IMR-90 (cell line): ENCODE measurements at regions not wholly inside any gene's neighbourhood (a gene's known extent, or its start where the extent isn't known, plus 50 kb on each side); places are given as distances from the start of the nearest gene placed in this dataset.

Experiments
- ATAC-seq: fragments of 200-7000 bp; cut with Tn5 transposase; 2 replicates; pipeline ENCODE4 v1.9.1; 2020; ENCODE audit warnings: low read depth, mild to moderate bottlenecking, moderate library complexity
- BruUV-seq: library from RNA; stranded (reverse); fragments of 400-500 nt; replicated peaks from 2 replicates; lab custom pipeline; 2021; lab: Mats Ljungman, UMichigan
- CTCF ChIA-PET: fragments of 300-600 bp; formaldehyde crosslinking; extraction: SDS; loops from one replicate; lab custom pipeline; 2021; ENCODE audit warnings: antibody characterized with exemption; lab: Yijun Ruan, JAX
- POLR2A ChIA-PET: fragments of 300-600 bp; sonication (Branson Sonifier 250); formaldehyde crosslinking; loops from one replicate; lab custom pipeline; 2022; ENCODE audit warnings: antibody characterized with exemption; ENCODE audit not compliant: unreplicated experiment; lab: Charles Lee
- DNase-seq: peaks from one replicate; pipeline ENCODE4 v3.0.0; 2013
- H2AFZ ChIP-seq: replicated peaks from 2 replicates; pipeline ENCODE3; 2013; ENCODE audit warnings: low read length, mild to moderate bottlenecking; ENCODE audit not compliant: poor library complexity
- H2AK5ac ChIP-seq: 2 replicates; pipeline ENCODE4 v1.6.1; 2013; ENCODE audit warnings: low read depth, low read length, inconsistent platforms
- H2AK9ac ChIP-seq: replicated peaks from 2 replicates; pipeline ENCODE3; 2013; ENCODE audit warnings: mild to moderate bottlenecking, low read depth, low read length, moderate library complexity; ENCODE audit not compliant: poor library complexity
- H2BK120ac ChIP-seq: 2 replicates; pipeline ENCODE4 v1.6.1; 2013; ENCODE audit warnings: low read depth, low read length, inconsistent platforms
- H2BK15ac ChIP-seq: 3 replicates; pipeline ENCODE4 v1.6.1; 2013; ENCODE audit warnings: low read depth, low read length, inconsistent platforms
- H2BK20ac ChIP-seq: 2 replicates; pipeline ENCODE4 v1.6.1; 2013; ENCODE audit warnings: low read depth, mild to moderate bottlenecking, inconsistent platforms, low read length, moderate library complexity
- H2BK5ac ChIP-seq: 2 replicates; pipeline ENCODE4 v1.6.1; 2013; ENCODE audit warnings: mild to moderate bottlenecking, low read depth, low read length, inconsistent platforms; ENCODE audit not compliant: poor library complexity, severe bottlenecking
- H3K14ac ChIP-seq: replicated peaks from 2 replicates; pipeline ENCODE4 v1.6.1; 2013; ENCODE audit warnings: low read depth, low read length, inconsistent platforms
- H3K18ac ChIP-seq: 2 replicates; pipeline ENCODE4 v1.6.1; 2013; ENCODE audit warnings: low read depth, low read length, control low read depth
- H3K23ac ChIP-seq: 2 replicates; pipeline ENCODE4 v1.6.1; 2013; ENCODE audit warnings: low read depth, low read length, inconsistent platforms
- H3K27ac ChIP-seq: 2 replicates; pipeline ENCODE4 v1.5.1; 2013; ENCODE audit warnings: mild to moderate bottlenecking, control low read depth, low read length; ENCODE audit not compliant: insufficient read depth
- H3K27me3 ChIP-seq: 2 replicates; pipeline ENCODE4 v1.6.1; 2013; ENCODE audit warnings: low read length; ENCODE audit not compliant: control insufficient read depth, insufficient read depth
- H3K36me3 ChIP-seq: 2 replicates; pipeline ENCODE4 v1.6.1; 2013; ENCODE audit warnings: low read length, mixed read lengths; ENCODE audit not compliant: control insufficient read depth, insufficient read depth
- H3K4ac ChIP-seq: 2 replicates; pipeline ENCODE4 v1.6.1; 2013; ENCODE audit warnings: low read depth, low read length, inconsistent platforms
- H3K4me1 ChIP-seq: 2 replicates; pipeline ENCODE4 v1.6.1; 2013; ENCODE audit warnings: low read length, mixed read lengths; ENCODE audit not compliant: control insufficient read depth, insufficient read depth
- H3K4me2 ChIP-seq: 2 replicates; pipeline ENCODE4 v1.6.1; 2013; ENCODE audit warnings: low read depth, mild to moderate bottlenecking, control low read depth, low read length, moderate library complexity
- H3K4me3 ChIP-seq: 2 replicates; pipeline ENCODE4 v1.5.1; 2013; ENCODE audit warnings: low read depth, mild to moderate bottlenecking, control low read depth, low read length, moderate library complexity; ENCODE audit not compliant: insufficient read depth
- H3K56ac ChIP-seq: 2 replicates; pipeline ENCODE4 v1.6.1; 2013; ENCODE audit warnings: low read length, inconsistent platforms; ENCODE audit not compliant: insufficient read depth; ENCODE audit errors: extremely low read depth
- H3K79me1 ChIP-seq, 2 experiments: 2 replicates each; pipeline ENCODE4 v1.6.1; 2013; ENCODE audit warnings: low read length in 2 of 2, inconsistent platforms in 1 of 2, low read depth in 1 of 2
- H3K9ac ChIP-seq: 2 replicates; pipeline ENCODE4 v1.6.1; 2013; ENCODE audit warnings: low read depth, low read length, control low read depth
- H3K9me1 ChIP-seq: 2 replicates; pipeline ENCODE4 v1.6.1; 2013; ENCODE audit warnings: low read length, inconsistent platforms; ENCODE audit not compliant: insufficient read depth
- H3K9me3 ChIP-seq: 2 replicates; pipeline ENCODE4 v1.6.1; 2013; ENCODE audit warnings: low read length; ENCODE audit not compliant: control insufficient read depth, insufficient read depth
- H4K20me1 ChIP-seq: 2 replicates; pipeline ENCODE4 v1.6.1; 2013; ENCODE audit warnings: low read length, inconsistent platforms; ENCODE audit not compliant: insufficient read depth
- H4K5ac ChIP-seq: 2 replicates; pipeline ENCODE4 v1.6.1; 2013; ENCODE audit warnings: mild to moderate bottlenecking, low read depth, low read length, control low read depth
- H4K8ac ChIP-seq, 2 experiments: 2 replicates each; pipeline ENCODE4 v1.6.1; 2013; ENCODE audit warnings: low read depth in 2 of 2, low read length in 2 of 2, control low read depth in 1 of 2, inconsistent platforms in 1 of 2
- H4K91ac ChIP-seq: 2 replicates; pipeline ENCODE4 v1.6.1; 2013; ENCODE audit warnings: low read depth, low read length, inconsistent platforms; ENCODE audit not compliant: insufficient read depth
- BHLHE40 ChIP-seq: fragments of 150-350 bp; IDR thresholded peaks from 2 replicates; pipeline ENCODE4 v1.6.1; 2016; ENCODE audit warnings: mild to moderate bottlenecking, low read depth, low read length
- CEBPB ChIP-seq: IDR thresholded peaks from 2 replicates; pipeline ENCODE4 v1.6.1; 2012; ENCODE audit warnings: low read depth, low read length, improper control_type of control experiment
- CHD1 ChIP-seq: IDR thresholded peaks from 2 replicates; pipeline ENCODE4 v1.6.1; 2012; ENCODE audit warnings: low read depth, low read length, improper control_type of control experiment
- FOS ChIP-seq: fragments of 150-350 bp; IDR thresholded peaks from 2 replicates; pipeline ENCODE4 v1.6.1; 2016; ENCODE audit warnings: low read depth, low read length
- MAFK ChIP-seq: IDR thresholded peaks from 2 replicates; pipeline ENCODE4 v1.6.1; 2012; ENCODE audit warnings: low read depth, low read length, improper control_type of control experiment
- MAZ ChIP-seq: IDR thresholded peaks from 2 replicates; pipeline ENCODE4 v1.6.1; 2012; ENCODE audit warnings: low read depth, mild to moderate bottlenecking, low read length, improper control_type of control experiment, moderate library complexity, borderline replicate concordance
- MXI1 ChIP-seq: IDR thresholded peaks from 2 replicates; pipeline ENCODE4 v1.6.1; 2012; ENCODE audit warnings: low read depth, mild to moderate bottlenecking, low read length, moderate library complexity, borderline replicate concordance
- NFE2L2 ChIP-seq: fragments of 150-350 bp; IDR thresholded peaks from 2 replicates; pipeline ENCODE4 v1.6.1; 2016; ENCODE audit warnings: low read depth, mild to moderate bottlenecking, low read length
- POLR2A ChIP-seq: IDR thresholded peaks from 2 replicates; pipeline ENCODE4 v1.6.1; 2012; ENCODE audit warnings: mild to moderate bottlenecking, low read depth, low read length
- RAD21 ChIP-seq: IDR thresholded peaks from 2 replicates; pipeline ENCODE4 v1.6.1; 2012; ENCODE audit warnings: low read length, improper control_type of control experiment
- RCOR1 ChIP-seq: IDR thresholded peaks from 2 replicates; pipeline ENCODE4 v1.6.1; 2012; ENCODE audit warnings: mild to moderate bottlenecking, low read length, improper control_type of control experiment; ENCODE audit not compliant: insufficient replicate concordance
- RFX5 ChIP-seq: IDR thresholded peaks from 2 replicates; pipeline ENCODE4 v1.8.0; 2012; ENCODE audit warnings: low read depth, mild to moderate bottlenecking, low read length, moderate library complexity
- SMC3 ChIP-seq: fragments of 150-350 bp; IDR thresholded peaks from 2 replicates; pipeline ENCODE4 v1.6.1; 2016; ENCODE audit warnings: low read depth, mild to moderate bottlenecking, antibody characterized with exemption, low read length, moderate library complexity
- WGBS, 2 experiments: methylation state at CpG; one replicate each; pipeline versions ENCODE4 v1.1.5 to v1.1.7; 2013; ENCODE audit warnings: missing lambda C conversion rate in 2 of 2; ENCODE audit not compliant: insufficient read length in 1 of 2; ENCODE audit errors: extremely low coverage in 2 of 2; 5-methylcytosine and 5-hydroxymethylcytosine counted together
- dilution Hi-C: fragments of 300-500 bp; cut with HindIII; formaldehyde crosslinking; loops from one replicate; pipeline ENCODE4 v1.14.3; 2018; ENCODE audit warnings: low sequenced_read_pairs; ENCODE audit not compliant: unreplicated experiment
- in situ Hi-C: fragments of 300-500 bp; cut with MboI; formaldehyde crosslinking; loops from 3 replicates; pipeline ENCODE4 v1.14.3; 2019; ENCODE audit warnings: low sequenced_read_pairs, inconsistent platforms, mixed read lengths
- intact Hi-C: fragments of 100-400 bp; cut with micrococcal nuclease; formaldehyde crosslinking; loops from 2 replicates; pipeline ENCODE4 v1.10.0; 2022
- TF ChIP-seq, protein P1 (sequence below): fragments of 150-350 bp; IDR thresholded peaks from 2 replicates; pipeline ENCODE4 v1.6.1; 2017; ENCODE audit warnings: mild to moderate bottlenecking, antibody characterized with exemption, low read length, low read depth
- TF ChIP-seq, protein P2 (sequence below): fragments of 150-350 bp; IDR thresholded peaks from 2 replicates; pipeline ENCODE4 v1.6.1; 2016; ENCODE audit warnings: low read depth, mild to moderate bottlenecking, low read length, moderate library complexity, borderline replicate concordance
- TF ChIP-seq, protein P3 (sequence below): conservative IDR thresholded peaks from 2 replicates; pipeline ENCODE4 v1.5.1; 2012; ENCODE audit warnings: mild to moderate bottlenecking, low read depth, low read length, improper control_type of control experiment

DNA sequence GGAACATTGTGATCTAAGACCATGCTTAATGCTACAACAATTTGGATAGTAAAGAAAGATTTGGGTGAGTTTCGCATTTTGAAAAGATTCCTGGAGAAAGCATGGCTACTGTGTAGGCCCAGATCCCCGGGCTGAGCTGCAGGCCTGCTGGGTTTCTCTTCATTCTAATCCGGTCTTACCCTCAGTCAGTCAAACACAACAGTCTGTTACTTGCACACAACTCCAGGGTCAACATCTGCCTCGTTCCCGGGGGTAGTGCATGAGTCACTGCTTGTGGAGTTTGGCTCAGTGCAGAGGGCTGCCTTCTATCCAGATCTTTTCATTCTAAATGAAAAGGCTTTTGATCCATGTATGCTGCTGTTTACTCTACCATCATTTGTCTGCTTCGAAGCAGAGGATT lies 60.4 kb upstream of the SEL1L start:
- Histone ChIP-seq H3K23ac (no peak overlapping the region), H2BK20ac (no peak overlapping the region), H3K14ac (no peak overlapping the region), H3K79me1 (no peaks in the 10 kb centered on the region), H4K91ac (no peak overlapping the region), H3K9ac (no peak overlapping the region), H3K9me3 (peaks cover 9% of the 10 kb centered on the region), H4K8ac (no peak overlapping the region), H2AK5ac (no peak overlapping the region), H3K4me1 (no peaks in the 10 kb centered on the region), H2AK9ac (no peak overlapping the region), H2BK15ac (no peak overlapping the region), H4K20me1 (no peaks in the 10 kb centered on the region), H3K4ac (no peak overlapping the region), H3K4me2 (no peak overlapping the region), H3K9me1 (no peaks in the 10 kb centered on the region), H3K27ac (no peak overlapping the region), H2BK120ac (no peak overlapping the region), H3K56ac (no peak overlapping the region), H3K4me3 (no peak overlapping the region), H2BK5ac (no peak overlapping the region), H3K27me3 (no peaks in the 10 kb centered on the region), H3K18ac (no peak overlapping the region), H2AFZ (no peak overlapping the region), H3K36me3 (no peaks in the 10 kb centered on the region), H4K5ac (no peak overlapping the region)
- in situ Hi-C loops (no loop called here), dilution Hi-C loops (no loop called here), intact Hi-C loops (no loop called here)
- BruUV-seq, result no TSS peak
- no peak for DNase-seq
- CTCF ChIA-PET, result no interaction called here
- no peak for TF ChIP-seq MXI1
- no peak for TF ChIP-seq FOS
- TF ChIP-seq MAFK, result no peak
- TF ChIP-seq RAD21, result no peak
- TF ChIP-seq, protein P1, sequence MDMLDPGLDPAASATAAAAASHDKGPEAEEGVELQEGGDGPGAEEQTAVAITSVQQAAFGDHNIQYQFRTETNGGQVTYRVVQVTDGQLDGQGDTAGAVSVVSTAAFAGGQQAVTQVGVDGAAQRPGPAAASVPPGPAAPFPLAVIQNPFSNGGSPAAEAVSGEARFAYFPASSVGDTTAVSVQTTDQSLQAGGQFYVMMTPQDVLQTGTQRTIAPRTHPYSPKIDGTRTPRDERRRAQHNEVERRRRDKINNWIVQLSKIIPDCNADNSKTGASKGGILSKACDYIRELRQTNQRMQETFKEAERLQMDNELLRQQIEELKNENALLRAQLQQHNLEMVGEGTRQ, result no peak
- no peak for TF ChIP-seq CHD1
- no peak for TF ChIP-seq NFE2L2
- no peak for TF ChIP-seq CEBPB
- TF ChIP-seq, protein P2, sequence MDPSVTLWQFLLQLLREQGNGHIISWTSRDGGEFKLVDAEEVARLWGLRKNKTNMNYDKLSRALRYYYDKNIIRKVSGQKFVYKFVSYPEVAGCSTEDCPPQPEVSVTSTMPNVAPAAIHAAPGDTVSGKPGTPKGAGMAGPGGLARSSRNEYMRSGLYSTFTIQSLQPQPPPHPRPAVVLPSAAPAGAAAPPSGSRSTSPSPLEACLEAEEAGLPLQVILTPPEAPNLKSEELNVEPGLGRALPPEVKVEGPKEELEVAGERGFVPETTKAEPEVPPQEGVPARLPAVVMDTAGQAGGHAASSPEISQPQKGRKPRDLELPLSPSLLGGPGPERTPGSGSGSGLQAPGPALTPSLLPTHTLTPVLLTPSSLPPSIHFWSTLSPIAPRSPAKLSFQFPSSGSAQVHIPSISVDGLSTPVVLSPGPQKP, result no peak
- TF ChIP-seq MAZ, result no peak
- TF ChIP-seq, protein P3, sequence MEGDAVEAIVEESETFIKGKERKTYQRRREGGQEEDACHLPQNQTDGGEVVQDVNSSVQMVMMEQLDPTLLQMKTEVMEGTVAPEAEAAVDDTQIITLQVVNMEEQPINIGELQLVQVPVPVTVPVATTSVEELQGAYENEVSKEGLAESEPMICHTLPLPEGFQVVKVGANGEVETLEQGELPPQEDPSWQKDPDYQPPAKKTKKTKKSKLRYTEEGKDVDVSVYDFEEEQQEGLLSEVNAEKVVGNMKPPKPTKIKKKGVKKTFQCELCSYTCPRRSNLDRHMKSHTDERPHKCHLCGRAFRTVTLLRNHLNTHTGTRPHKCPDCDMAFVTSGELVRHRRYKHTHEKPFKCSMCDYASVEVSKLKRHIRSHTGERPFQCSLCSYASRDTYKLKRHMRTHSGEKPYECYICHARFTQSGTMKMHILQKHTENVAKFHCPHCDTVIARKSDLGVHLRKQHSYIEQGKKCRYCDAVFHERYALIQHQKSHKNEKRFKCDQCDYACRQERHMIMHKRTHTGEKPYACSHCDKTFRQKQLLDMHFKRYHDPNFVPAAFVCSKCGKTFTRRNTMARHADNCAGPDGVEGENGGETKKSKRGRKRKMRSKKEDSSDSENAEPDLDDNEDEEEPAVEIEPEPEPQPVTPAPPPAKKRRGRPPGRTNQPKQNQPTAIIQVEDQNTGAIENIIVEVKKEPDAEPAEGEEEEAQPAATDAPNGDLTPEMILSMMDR, result no peak
- TF ChIP-seq SMC3, result no peak
- no peak for TF ChIP-seq RCOR1
- TF ChIP-seq RFX5, result no peak
- no peak for TF ChIP-seq BHLHE40
- no peak for TF ChIP-seq POLR2A
- no peak for ATAC-seq
- POLR2A ChIA-PET, result no interaction called here
- no CpG with 5 or more reads among the region's 6 CpGs for WGBS, 2 experiments
